AG04450 (cell line): ENCODE measurements at regions not wholly inside any gene's neighbourhood (a gene's known extent, or its start where the extent isn't known, plus 50 kb on each side); places are given as distances from the start of the nearest gene placed in this dataset.

Source experiments
- CTCF ChIA-PET: fragments of 300-600, 350-600 bp; formaldehyde crosslinking; extraction: SDS; loops from one replicate; lab custom pipeline; 2022; ENCODE audit warnings: antibody characterized with exemption, inconsistent platforms; lab: Charles Lee
- POLR2A ChIA-PET: fragments of 350-600 bp; formaldehyde crosslinking; extraction: SDS; loops from one replicate; lab custom pipeline; 2021; ENCODE audit warnings: antibody characterized with exemption, inconsistent platforms; lab: Yijun Ruan, JAX
- DNase-seq: peaks from one replicate; pipeline ENCODE4 v3.0.0-alpha.2; 2011; ENCODE audit warnings: low read depth, low spot score
- H3K27ac ChIP-seq: one replicate; pipeline ENCODE4 v1.5.1; 2012; ENCODE audit warnings: low read depth, low read length, control low read depth
- H3K27me3 ChIP-seq: one replicate; pipeline ENCODE4 v1.6.0; 2012; ENCODE audit warnings: low read length; ENCODE audit not compliant: control insufficient read depth, insufficient read depth
- H3K4me3 ChIP-seq: 2 replicates; pipeline ENCODE4 v1.5.1; 2011; ENCODE audit warnings: mild to moderate bottlenecking, low read depth, low read length, control low read depth
- H3K9me3 ChIP-seq: 2 replicates; pipeline ENCODE4 v1.5.1; 2012; ENCODE audit warnings: low read length; ENCODE audit not compliant: control insufficient read depth, insufficient read depth
- TF ChIP-seq, protein P1 (sequence below): IDR thresholded peaks from 2 replicates; pipeline ENCODE4 v1.5.1; 2011; ENCODE audit warnings: low read depth, low read length, control low read depth, inconsistent platforms

- CTCF ChIA-PET, result no interaction called here
- POLR2A ChIA-PET, result no interaction called here
- no peak overlapping the region for H3K4me3 ChIP-seq
- no peaks in the 10 kb centered on the region for H3K27me3 ChIP-seq
- TF ChIP-seq, protein P1, sequence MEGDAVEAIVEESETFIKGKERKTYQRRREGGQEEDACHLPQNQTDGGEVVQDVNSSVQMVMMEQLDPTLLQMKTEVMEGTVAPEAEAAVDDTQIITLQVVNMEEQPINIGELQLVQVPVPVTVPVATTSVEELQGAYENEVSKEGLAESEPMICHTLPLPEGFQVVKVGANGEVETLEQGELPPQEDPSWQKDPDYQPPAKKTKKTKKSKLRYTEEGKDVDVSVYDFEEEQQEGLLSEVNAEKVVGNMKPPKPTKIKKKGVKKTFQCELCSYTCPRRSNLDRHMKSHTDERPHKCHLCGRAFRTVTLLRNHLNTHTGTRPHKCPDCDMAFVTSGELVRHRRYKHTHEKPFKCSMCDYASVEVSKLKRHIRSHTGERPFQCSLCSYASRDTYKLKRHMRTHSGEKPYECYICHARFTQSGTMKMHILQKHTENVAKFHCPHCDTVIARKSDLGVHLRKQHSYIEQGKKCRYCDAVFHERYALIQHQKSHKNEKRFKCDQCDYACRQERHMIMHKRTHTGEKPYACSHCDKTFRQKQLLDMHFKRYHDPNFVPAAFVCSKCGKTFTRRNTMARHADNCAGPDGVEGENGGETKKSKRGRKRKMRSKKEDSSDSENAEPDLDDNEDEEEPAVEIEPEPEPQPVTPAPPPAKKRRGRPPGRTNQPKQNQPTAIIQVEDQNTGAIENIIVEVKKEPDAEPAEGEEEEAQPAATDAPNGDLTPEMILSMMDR, result no peak
- H3K9me3 ChIP-seq, result peaks cover 1% of the 10 kb centered on the region; the same call in 1 of the 2 replicates
- H3K27ac ChIP-seq, result no peak overlapping the region
- no peak for DNase-seq
Measured at GRCh38 chr5:92780057-92780456, 801.0 kb downstream of the NR2F1-AS1 start.

GRCh38 chr5:92779536-92779935 is 801.5 kb downstream of the NR2F1-AS1 start:
- Histone ChIP-seq H3K4me3 (no peak overlapping the region), H3K27me3 (no peaks in the 10 kb centered on the region), H3K27ac (no peak overlapping the region), H3K9me3 (no peaks in the 10 kb centered on the region)
- ChIA-PET POLR2A (no interaction called here), CTCF (no interaction called here)
- no peak for DNase-seq
- TF ChIP-seq, protein P1, result no peak

- no peak for DNase-seq
- TF ChIP-seq, protein P1, result no peak
- Histone ChIP-seq H3K27me3 (no peaks in the 10 kb centered on the region), H3K27ac (no peak overlapping the region), H3K9me3 (no peaks in the 10 kb centered on the region), H3K4me3 (no peak overlapping the region)
- POLR2A ChIA-PET, result no interaction called here
- CTCF ChIA-PET, result no interaction called here
Measured at GRCh38 chr5:92778261-92778660, 802.8 kb downstream of the NR2F1-AS1 start.

GRCh38 chr5:92777421-92777820 is 803.6 kb downstream of the NR2F1-AS1 start:
- H3K27me3 ChIP-seq, result no peaks in the 10 kb centered on the region
- H3K9me3 ChIP-seq, result no peaks in the 10 kb centered on the region
- CTCF ChIA-PET, result interaction anchor here (0.6 to 0.9 kb wide), 2 partner anchors 9 to 89 kb away, joined by 3 read pairs; no protein-coding TSS in a partner anchor
- DNase-seq, result no peak
- TF ChIP-seq, protein P1, result no peak
- no peak overlapping the region for H3K4me3 ChIP-seq
- POLR2A ChIA-PET, result no interaction called here
- no peak overlapping the region for H3K27ac ChIP-seq

GRCh38 chr5:92775711-92776615 is 805.1 kb downstream of the NR2F1-AS1 start:
- H3K27me3 ChIP-seq, result no peaks in the 10 kb centered on the region
- no peak overlapping the region for H3K27ac ChIP-seq
- TF ChIP-seq, protein P1, result no peak
- POLR2A ChIA-PET, result no interaction called here
- no peak for DNase-seq
- CTCF ChIA-PET, result no interaction called here
- H3K4me3 ChIP-seq, result no peak overlapping the region
- no peaks in the 10 kb centered on the region for H3K9me3 ChIP-seq
